Brain microvascular endothelial cell (primary cell): ENCODE measurements at regions not wholly inside any gene's neighbourhood (a gene's known extent, or its start where the extent isn't known, plus 50 kb on each side); places are given as distances from the start of the nearest gene placed in this dataset.

Experiments
- DNase-seq: peaks from one replicate; pipeline ENCODE4 v3.0.0-alpha.2; 2020
- H3K27ac ChIP-seq: fragments of 250-450 bp; sonication (Bioruptor Pico); 2 replicates; pipeline ENCODE4 v1.5.1; 2020; ENCODE audit warnings: mild to moderate bottlenecking, moderate library complexity
- H3K27me3 ChIP-seq: fragments of 250-450 bp; sonication (Bioruptor Pico); replicated peaks from 2 replicates; pipeline ENCODE4 v1.5.1; 2020; ENCODE audit warnings: mild to moderate bottlenecking
- H3K36me3 ChIP-seq: fragments of 250-450 bp; sonication (Bioruptor Pico); replicated peaks from 2 replicates; pipeline ENCODE4 v1.5.1; 2020; ENCODE audit warnings: mild to moderate bottlenecking
- H3K4me3 ChIP-seq: 2 replicates; pipeline ENCODE4 v1.5.1; 2011; ENCODE audit warnings: low read depth, mild to moderate bottlenecking, control low read depth, low read length, moderate library complexity
- in situ Hi-C: cut with HindIII; loops from 2 replicates; pipeline ENCODE4 v1.10.0; 2017; ENCODE audit warnings: low sequenced_read_pairs, low pct_ligation_motif_present
- TF ChIP-seq, protein P1 (sequence below): IDR thresholded peaks from 2 replicates; pipeline ENCODE4 v1.5.1; 2011; ENCODE audit warnings: low read depth, mild to moderate bottlenecking, moderate library complexity, low read length, control low read depth, inconsistent platforms; ENCODE audit errors: missing control alignments

DNA sequence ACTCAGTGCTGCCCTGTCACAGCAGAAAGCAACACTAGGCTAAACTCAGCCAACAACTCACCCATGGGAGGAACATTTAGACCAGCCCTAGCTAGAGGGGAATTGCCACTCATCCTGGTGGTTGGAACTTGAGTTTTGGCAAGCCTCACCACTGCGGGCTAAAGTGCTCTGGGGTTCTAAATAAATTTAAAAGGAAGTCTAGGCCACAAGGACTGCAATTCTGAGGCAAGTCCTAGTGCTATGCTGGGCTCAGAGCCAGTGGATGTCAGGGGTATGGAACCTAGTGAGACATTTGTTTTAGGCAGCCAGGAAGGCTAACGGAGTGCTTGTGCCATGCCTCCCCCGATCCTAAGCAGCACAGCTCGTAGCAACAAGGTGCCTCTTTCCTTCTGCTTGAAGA lies 78.0 kb downstream of the RGS13 start:
- in situ Hi-C loops: no loop called here
- TF ChIP-seq, protein P1, sequence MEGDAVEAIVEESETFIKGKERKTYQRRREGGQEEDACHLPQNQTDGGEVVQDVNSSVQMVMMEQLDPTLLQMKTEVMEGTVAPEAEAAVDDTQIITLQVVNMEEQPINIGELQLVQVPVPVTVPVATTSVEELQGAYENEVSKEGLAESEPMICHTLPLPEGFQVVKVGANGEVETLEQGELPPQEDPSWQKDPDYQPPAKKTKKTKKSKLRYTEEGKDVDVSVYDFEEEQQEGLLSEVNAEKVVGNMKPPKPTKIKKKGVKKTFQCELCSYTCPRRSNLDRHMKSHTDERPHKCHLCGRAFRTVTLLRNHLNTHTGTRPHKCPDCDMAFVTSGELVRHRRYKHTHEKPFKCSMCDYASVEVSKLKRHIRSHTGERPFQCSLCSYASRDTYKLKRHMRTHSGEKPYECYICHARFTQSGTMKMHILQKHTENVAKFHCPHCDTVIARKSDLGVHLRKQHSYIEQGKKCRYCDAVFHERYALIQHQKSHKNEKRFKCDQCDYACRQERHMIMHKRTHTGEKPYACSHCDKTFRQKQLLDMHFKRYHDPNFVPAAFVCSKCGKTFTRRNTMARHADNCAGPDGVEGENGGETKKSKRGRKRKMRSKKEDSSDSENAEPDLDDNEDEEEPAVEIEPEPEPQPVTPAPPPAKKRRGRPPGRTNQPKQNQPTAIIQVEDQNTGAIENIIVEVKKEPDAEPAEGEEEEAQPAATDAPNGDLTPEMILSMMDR: no peak
- Histone ChIP-seq H3K4me3 (no peak overlapping the region), H3K27me3 (no peaks in the 10 kb centered on the region), H3K27ac (no peak overlapping the region), H3K36me3 (no peaks in the 10 kb centered on the region)
- DNase-seq: no peak

GRCh38 chr1:192724670-192725069 lies 84.2 kb upstream of the RGS2 start:
- no peak for DNase-seq
- no peak overlapping the region for H3K4me3 ChIP-seq
- TF ChIP-seq, protein P1: no peak
- H3K27ac ChIP-seq: no peak overlapping the region
- in situ Hi-C loops: no loop called here
- no peaks in the 10 kb centered on the region for H3K27me3 ChIP-seq
- H3K36me3 ChIP-seq: no peaks in the 10 kb centered on the region

GRCh38 chr1:192726820-192727504 lies 81.9 kb upstream of the RGS2 start:
- TF ChIP-seq, protein P1: no peak
- DNase-seq: no peak
- no peaks in the 10 kb centered on the region for H3K36me3 ChIP-seq
- no peak overlapping the region for H3K4me3 ChIP-seq
- H3K27ac ChIP-seq: no peak overlapping the region
- no peaks in the 10 kb centered on the region for H3K27me3 ChIP-seq
- in situ Hi-C loops: no loop called here

- TF ChIP-seq, protein P1: no peak
- in situ Hi-C loops: no loop called here
- no peak for DNase-seq
- Histone ChIP-seq H3K4me3 (no peak overlapping the region), H3K27me3 (no peaks in the 10 kb centered on the region), H3K27ac (no peak overlapping the region), H3K36me3 (no peaks in the 10 kb centered on the region)
Observed at GRCh38 chr1:192729500-192729899, 79.3 kb upstream of the RGS2 start.

DNA sequence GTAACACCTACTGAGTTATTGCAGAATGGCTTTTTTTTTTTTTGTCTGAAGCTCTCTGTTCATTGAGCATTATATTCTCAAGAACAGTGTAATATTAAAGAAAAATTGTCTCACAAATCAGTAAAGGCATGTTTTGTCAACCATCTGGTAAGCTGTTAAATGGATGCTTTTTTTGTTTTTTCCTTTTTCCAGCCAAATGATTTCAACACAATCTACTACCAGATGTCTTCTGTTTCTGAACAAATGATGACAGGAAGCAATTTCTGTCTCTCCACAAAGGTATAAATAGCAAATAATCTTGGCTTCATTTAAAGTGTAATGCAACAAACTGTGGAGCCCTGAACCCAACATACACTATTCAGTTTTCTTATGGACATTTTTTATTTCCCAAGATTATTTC lies 78.6 kb upstream of the RGS2 start:
- Histone ChIP-seq H3K27me3 (no peaks in the 10 kb centered on the region), H3K27ac (no peak overlapping the region), H3K4me3 (no peak overlapping the region), H3K36me3 (no peaks in the 10 kb centered on the region)
- TF ChIP-seq, protein P1: no peak
- in situ Hi-C loops: no loop called here
- no peak for DNase-seq

DNA sequence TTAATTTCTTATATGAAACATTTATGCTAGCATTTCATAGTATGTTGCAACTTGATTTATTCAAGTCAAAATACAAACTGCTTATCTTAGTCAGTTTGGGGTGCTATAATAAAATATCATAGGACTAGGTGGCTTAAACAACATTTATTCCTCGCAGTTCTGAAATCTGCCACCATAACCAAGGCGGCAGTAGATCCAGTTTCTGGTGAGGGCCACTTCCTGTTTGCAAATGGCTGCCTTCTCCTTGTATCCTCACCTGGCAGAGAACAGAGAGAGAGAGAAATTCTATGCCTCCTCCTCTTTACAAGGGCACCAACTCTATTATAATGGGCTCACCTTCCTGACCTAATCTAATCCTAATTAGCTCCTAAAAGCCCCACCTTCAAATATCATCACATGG lies 76.1 kb upstream of the RGS2 start:
- TF ChIP-seq, protein P1: peak; percentile 43
- in situ Hi-C loops: no loop called here
- DNase-seq: no peak

More for the DNA sequence above, 76.1 kb upstream of the RGS2 start:
- Histone ChIP-seq H3K36me3 (no peaks in the 10 kb centered on the region), H3K27me3 (no peaks in the 10 kb centered on the region), H3K27ac (no peak overlapping the region), H3K4me3 (no peak overlapping the region)
